DOHH2 (cell line): ENCODE measurements at regions not wholly inside any gene's neighbourhood (a gene's known extent, or its start where the extent isn't known, plus 50 kb on each side); places are given as distances from the start of the nearest gene placed in this dataset.

ENCODE experiments used
- EZH2phosphoT487 ChIP-seq: fragments of 200-600 bp; sonication (generic); IDR thresholded peaks from 2 replicates; pipeline ENCODE4 v1.6.1; 2017; ENCODE audit warnings: borderline replicate concordance, mild to moderate bottlenecking, antibody characterized with exemption, low read length, moderate library complexity, mixed read lengths
- TF ChIP-seq, protein P1 (sequence below): fragments of 200-600 bp; sonication (generic); IDR thresholded peaks from one replicate; pipeline ENCODE4 v1.5.1; 2014; ENCODE audit warnings: antibody characterized with exemption, mild to moderate bottlenecking, low read depth, low read length; ENCODE audit not compliant: poor library complexity, severe bottlenecking

- TF ChIP-seq EZH2phosphoT487, result no peak
- TF ChIP-seq, protein P1, sequence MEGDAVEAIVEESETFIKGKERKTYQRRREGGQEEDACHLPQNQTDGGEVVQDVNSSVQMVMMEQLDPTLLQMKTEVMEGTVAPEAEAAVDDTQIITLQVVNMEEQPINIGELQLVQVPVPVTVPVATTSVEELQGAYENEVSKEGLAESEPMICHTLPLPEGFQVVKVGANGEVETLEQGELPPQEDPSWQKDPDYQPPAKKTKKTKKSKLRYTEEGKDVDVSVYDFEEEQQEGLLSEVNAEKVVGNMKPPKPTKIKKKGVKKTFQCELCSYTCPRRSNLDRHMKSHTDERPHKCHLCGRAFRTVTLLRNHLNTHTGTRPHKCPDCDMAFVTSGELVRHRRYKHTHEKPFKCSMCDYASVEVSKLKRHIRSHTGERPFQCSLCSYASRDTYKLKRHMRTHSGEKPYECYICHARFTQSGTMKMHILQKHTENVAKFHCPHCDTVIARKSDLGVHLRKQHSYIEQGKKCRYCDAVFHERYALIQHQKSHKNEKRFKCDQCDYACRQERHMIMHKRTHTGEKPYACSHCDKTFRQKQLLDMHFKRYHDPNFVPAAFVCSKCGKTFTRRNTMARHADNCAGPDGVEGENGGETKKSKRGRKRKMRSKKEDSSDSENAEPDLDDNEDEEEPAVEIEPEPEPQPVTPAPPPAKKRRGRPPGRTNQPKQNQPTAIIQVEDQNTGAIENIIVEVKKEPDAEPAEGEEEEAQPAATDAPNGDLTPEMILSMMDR, result no peak
Measured at GRCh38 chr11:86140334-86140990, 71.6 kb upstream of the PICALM start.
